Brain pericyte (primary cell): ENCODE measurements at regions not wholly inside any gene's neighbourhood (a gene's known extent, or its start where the extent isn't known, plus 50 kb on each side); places are given as distances from the start of the nearest gene placed in this dataset.
A peak's percentile ranks its signal among the peaks of the same experiment; 100 is the strongest.
"Not testable (repeated sequence)": the region's sequence is repeated elsewhere in the genome, so short reads cannot be mapped to it uniquely, and the experiment has no call there.

ENCODE experiments used
- DNase-seq: peaks from one replicate; pipeline ENCODE4 v3.0.0-alpha.2; 2012; ENCODE audit warnings: low read depth, low spot score

- no peak for DNase-seq
Observed at GRCh38 chr4:26239801-26240200, 81.0 kb upstream of the RBPJ start.

- no peak for DNase-seq
Observed at GRCh38 chr4:26241179-26241578, 79.6 kb upstream of the RBPJ start.

GRCh38 chr4:26242451-26242850 lies 78.4 kb upstream of the RBPJ start:
- no peak for DNase-seq

- not testable (repeated sequence) for DNase-seq
Observed at GRCh38 chr4:26244138-26244537, 76.7 kb upstream of the RBPJ start.

GRCh38 chr4:26248647-26249046 lies 72.2 kb upstream of the RBPJ start:
- peak; percentile 61 for DNase-seq

- no peak for DNase-seq
Observed at GRCh38 chr4:26252349-26253025, 68.3 kb upstream of the RBPJ start.

- no peak for DNase-seq
Observed at GRCh38 chr4:26253968-26254367, 66.8 kb upstream of the RBPJ start.

GRCh38 chr4:26255989-26256388 lies 64.8 kb upstream of the RBPJ start:
- no peak for DNase-seq

- DNase-seq = not testable (repeated sequence)
Observed at GRCh38 chr4:26257444-26257843, 63.4 kb upstream of the RBPJ start.

- DNase-seq = no peak
Observed at GRCh38 chr4:26257850-26258249, 63.0 kb upstream of the RBPJ start.

GRCh38 chr4:26260571-26260970 lies 60.2 kb upstream of the RBPJ start:
- no peak for DNase-seq

- DNase-seq = no peak
Observed at GRCh38 chr4:26261405-26261804, 59.4 kb upstream of the RBPJ start.

- no peak for DNase-seq
Observed at GRCh38 chr4:26263165-26263564, 57.6 kb upstream of the RBPJ start.

- DNase-seq = no peak
Observed at GRCh38 chr4:26264109-26264508, 56.7 kb upstream of the RBPJ start.

- DNase-seq = no peak
Observed at GRCh38 chr4:26267087-26267486, 53.7 kb upstream of the RBPJ start.

GRCh38 chr4:26268246-26268645 lies 52.6 kb upstream of the RBPJ start:
- no peak for DNase-seq

- no peak for DNase-seq
Observed at GRCh38 chr4:26269038-26269437, 51.8 kb upstream of the RBPJ start.
